CD14-positive monocyte (primary cell): ENCODE measurements at regions not wholly inside any gene's neighbourhood (a gene's known extent, or its start where the extent isn't known, plus 50 kb on each side); places are given as distances from the start of the nearest gene placed in this dataset.

Source experiments
- DNase-seq, 3 donors: peaks; one replicate each; pipeline ENCODE4 v3.0.0-alpha.2; 2011 to 2022
- H2AFZ ChIP-seq: 2 replicates; pipeline ENCODE4 v1.6.0; 2012; ENCODE audit warnings: mild to moderate bottlenecking, low read depth, low read length, inconsistent platforms; ENCODE audit not compliant: insufficient read depth, poor library complexity, severe bottlenecking
- H3K27ac ChIP-seq, 2 donors: 1 replicate in 1 of 2; 2 replicates in 1 of 2; pipeline ENCODE4 v1.5.1; 2012 to 2013; ENCODE audit warnings: low read length in 2 of 2, control low read depth in 1 of 2, inconsistent platforms in 1 of 2, low read depth in 1 of 2, mild to moderate bottlenecking in 1 of 2
- H3K27me3 ChIP-seq, 2 donors: one replicate each; pipeline versions ENCODE4 v1.6.0 to v1.6.1; 2011 to 2013; ENCODE audit warnings: low read length in 2 of 2; ENCODE audit not compliant: control insufficient read depth in 2 of 2, insufficient read depth in 2 of 2
- H3K36me3 ChIP-seq, 2 donors: replicated peaks in 1 of 2; 1 replicate in 1 of 2; 2 replicates in 1 of 2; pipeline versions ENCODE4 v1.5.1 to v1.6.1; 2012 to 2013; ENCODE audit warnings: low read length in 2 of 2, control low read depth in 1 of 2, inconsistent platforms in 1 of 2, mild to moderate bottlenecking in 1 of 2; ENCODE audit not compliant: insufficient read depth in 2 of 2, control insufficient read depth in 1 of 2
- H3K4me1 ChIP-seq, 2 donors: 1 replicate in 1 of 2; 2 replicates in 1 of 2; pipeline versions ENCODE4 v1.5.1 to v1.6.1; 2012 to 2013; ENCODE audit warnings: low read length in 2 of 2, control low read depth in 1 of 2, inconsistent platforms in 1 of 2, mild to moderate bottlenecking in 1 of 2, moderate library complexity in 1 of 2; ENCODE audit not compliant: insufficient read depth in 2 of 2, control insufficient read depth in 1 of 2
- H3K4me2 ChIP-seq: replicated peaks from 2 replicates; pipeline ENCODE3; 2012; ENCODE audit warnings: low read length, moderate library complexity, mild to moderate bottlenecking; ENCODE audit not compliant: poor library complexity, severe bottlenecking; ENCODE audit errors: extremely low read depth
- H3K4me3 ChIP-seq, 3 experiments: fragments of 200-600 bp in 1 of 3; sonication (generic) in 1 of 3; replicated peaks in 1 of 3; 1 replicate in 2 of 3; 2 replicates in 1 of 3; pipeline ENCODE4 v1.5.1; 2011 to 2013; ENCODE audit warnings: low read length in 3 of 3, mild to moderate bottlenecking in 3 of 3, control low read depth in 2 of 3, low read depth in 2 of 3, inconsistent platforms in 1 of 3, moderate library complexity in 1 of 3
- H3K79me2 ChIP-seq: 2 replicates; pipeline ENCODE4 v1.6.0; 2012; ENCODE audit warnings: mild to moderate bottlenecking, control low read depth, inconsistent platforms, low read length, moderate library complexity; ENCODE audit not compliant: insufficient read depth
- H3K9ac ChIP-seq: 2 replicates; pipeline ENCODE4 v1.6.0; 2017; ENCODE audit warnings: low read length, mild to moderate bottlenecking; ENCODE audit not compliant: insufficient read depth, poor library complexity, severe bottlenecking
- H3K9me3 ChIP-seq, 2 donors: replicated peaks in 1 of 2; 1 replicate in 1 of 2; 2 replicates in 1 of 2; pipeline versions ENCODE4 v1.5.1 to v1.6.1; 2012 to 2013; ENCODE audit warnings: low read length in 2 of 2, control low read depth in 1 of 2; ENCODE audit not compliant: control insufficient read depth in 1 of 2, insufficient read depth in 1 of 2
- H4K20me1 ChIP-seq: 2 replicates; pipeline ENCODE4 v1.6.0; 2012; ENCODE audit warnings: mild to moderate bottlenecking, low read length, control low read depth, moderate library complexity; ENCODE audit not compliant: insufficient read depth
- H3K27ac Mint-ChIP-seq, 7 donors: one replicate each; pipeline ENCODE4 v1.8.0; 2020; ENCODE audit warnings: mild to moderate bottlenecking in 7 of 7, mixed read lengths in 7 of 7, moderate library complexity in 6 of 7, inconsistent platforms in 2 of 7
- H3K27me3 Mint-ChIP-seq, 3 donors: one replicate each; pipeline ENCODE4 v1.8.0; 2021 to 2022; ENCODE audit warnings: low read depth in 3 of 3, mild to moderate bottlenecking in 3 of 3, mixed read lengths in 3 of 3, moderate library complexity in 3 of 3, inconsistent platforms in 1 of 3
- H3K36me3 Mint-ChIP-seq, 2 donors: one replicate each; pipeline ENCODE4 v1.8.0; 2020; ENCODE audit warnings: mixed read lengths in 2 of 2, inconsistent platforms in 1 of 2, mild to moderate bottlenecking in 1 of 2
- H3K4me1 Mint-ChIP-seq: one replicate; pipeline ENCODE4 v1.8.0; 2020; ENCODE audit warnings: mild to moderate bottlenecking, mixed read lengths
- H3K4me3 Mint-ChIP-seq, 2 donors: one replicate each; pipeline ENCODE4 v1.8.0; 2020; ENCODE audit warnings: mild to moderate bottlenecking in 2 of 2, mixed read lengths in 2 of 2, moderate library complexity in 1 of 2
- H3K9me3 Mint-ChIP-seq, 7 donors: one replicate each; pipeline ENCODE4 v1.8.0; 2020 to 2022; ENCODE audit warnings: mixed read lengths in 7 of 7, mild to moderate bottlenecking in 6 of 7, moderate library complexity in 6 of 7, inconsistent platforms in 2 of 7
- CTCF ChIP-seq: fragments of 200-600 bp; IDR thresholded peaks from one replicate; pipeline ENCODE4 v1.8.0; 2022; ENCODE audit warnings: antibody characterized with exemption, mild to moderate bottlenecking
- WGBS: methylation state at CpG from one replicate; pipeline ENCODE4 v1.1.5; 2013; ENCODE audit warnings: missing lambda C conversion rate; ENCODE audit not compliant: insufficient coverage; 5-methylcytosine and 5-hydroxymethylcytosine counted together
- intact Hi-C, 2 donors: fragments of 100-400 bp; cut with micrococcal nuclease; formaldehyde crosslinking; loops; one replicate each; pipeline versions ENCODE4 v1.15.0 to v1.15.1; 2023

GRCh38 chr10:71127104-71127503, 85.3 kb upstream of the UNC5B start:
- Histone ChIP-seq H2AFZ (no peak overlapping the region), H3K79me2 (no peaks in the 10 kb centered on the region), H3K4me1 (peaks cover 12 to 16% of the 10 kb centered on the region in 2 donors), H3K4me3 (no peak overlapping the region), H4K20me1 (no peaks in the 10 kb centered on the region), H3K27ac (no peak overlapping the region), H3K36me3 (no peaks in the 10 kb centered on the region), H3K9ac (no peak overlapping the region), H3K27me3 (no peaks in the 10 kb centered on the region), H3K9me3 (no peaks in the 10 kb centered on the region), H3K4me2 (no peak overlapping the region)
- Mint-ChIP-seq H3K27me3 (peaks cover 2 to 9% (median 4%) of the 10 kb centered on the region in 3 donors), H3K27ac (no peak overlapping the region), H3K4me1 (peaks cover 14% of the 10 kb centered on the region), H3K36me3 (no peaks in the 10 kb centered on the region), H3K9me3 (peaks cover 0 to 6% (median 0%) of the 10 kb centered on the region in 7 donors), H3K4me3 (no peak overlapping the region)
- intact Hi-C loops = no loop called here
- DNase-seq = no peak
- no peak for TF ChIP-seq CTCF
- 98% methylated on average over 4 of the region's 5 CpGs for WGBS

- intact Hi-C loops = no loop called here
- H3K4me1 ChIP-seq = peaks cover 12 to 16% of the 10 kb centered on the region in 2 donors
- no peak overlapping the region for H3K4me3 ChIP-seq
- H3K27me3 ChIP-seq = no peaks in the 10 kb centered on the region
- Mint-ChIP-seq H3K27ac (no peak overlapping the region), H3K4me3 (peak overlapping the region in 1 of 2 donors; percentile 9), H3K36me3 (no peaks in the 10 kb centered on the region), H3K27me3 (peaks cover 1 to 4% (median 2%) of the 10 kb centered on the region in 3 donors), H3K4me1 (peaks cover 14% of the 10 kb centered on the region), H3K9me3 (peaks cover 0 to 2% (median 0%) of the 10 kb centered on the region in 7 donors)
- no peak overlapping the region for H3K27ac ChIP-seq
- no peak overlapping the region for H3K4me2 ChIP-seq
- no peak for TF ChIP-seq CTCF
- H3K9me3 ChIP-seq = no peaks in the 10 kb centered on the region
- H4K20me1 ChIP-seq = no peaks in the 10 kb centered on the region
- H3K79me2 ChIP-seq = no peaks in the 10 kb centered on the region
- H3K9ac ChIP-seq = no peak overlapping the region
- H3K36me3 ChIP-seq = no peaks in the 10 kb centered on the region
- no peak for DNase-seq
- no CpG with 5 or more reads among the region's 3 CpGs for WGBS
- no peak overlapping the region for H2AFZ ChIP-seq
Observed at GRCh38 chr10:71127773-71128172, 84.6 kb upstream of the UNC5B start.
